Activated T-cell treated with anti-CD3 and anti-CD28 coated beads, Interleukin-2, amount 50 U/mL, for 24 hours (primary cell): ENCODE measurements at regions not wholly inside any gene's neighbourhood (a gene's known extent, or its start where the extent isn't known, plus 50 kb on each side); places are given as distances from the start of the nearest gene placed in this dataset.

Experiments
- DNase-seq: peaks from one replicate; pipeline ENCODE4 v3.0.0-alpha.2; 2020
- H3K27ac Mint-ChIP-seq: 2 replicates; pipeline ENCODE4 v1.8.0; 2020; ENCODE audit warnings: mild to moderate bottlenecking, mixed read lengths
- H3K27me3 Mint-ChIP-seq: 2 replicates; pipeline ENCODE4 v1.8.0; 2020; ENCODE audit warnings: mixed read lengths
- H3K36me3 Mint-ChIP-seq: 2 replicates; pipeline ENCODE4 v1.8.0; 2020; ENCODE audit warnings: low read depth, mixed read lengths
- H3K4me1 Mint-ChIP-seq: 2 replicates; pipeline ENCODE4 v1.8.0; 2020; ENCODE audit warnings: low read depth, mixed read lengths
- H3K4me3 Mint-ChIP-seq: 2 replicates; pipeline ENCODE4 v1.8.0; 2020; ENCODE audit warnings: mild to moderate bottlenecking, moderate library complexity, mixed read lengths
- H3K9me3 Mint-ChIP-seq: 2 replicates; pipeline ENCODE4 v1.8.0; 2020; ENCODE audit warnings: mixed read lengths

GRCh38 chr18:68557183-68557582 is 157.7 kb downstream of the TMX3 start:
- Mint-ChIP-seq H3K9me3 (no peaks in the 10 kb centered on the region), H3K27ac (no peak overlapping the region), H3K27me3 (peaks cover 5% of the 10 kb centered on the region), H3K4me1 (no peaks in the 10 kb centered on the region), H3K36me3 (no peaks in the 10 kb centered on the region), H3K4me3 (no peak overlapping the region)
- DNase-seq, result no peak

GRCh38 chr18:68555879-68556301 is 159.0 kb downstream of the TMX3 start:
- peaks cover 5% of the 10 kb centered on the region for H3K27me3 Mint-ChIP-seq
- H3K4me3 Mint-ChIP-seq, result no peak overlapping the region
- no peaks in the 10 kb centered on the region for H3K4me1 Mint-ChIP-seq
- H3K9me3 Mint-ChIP-seq, result no peaks in the 10 kb centered on the region
- no peak for DNase-seq
- no peaks in the 10 kb centered on the region for H3K36me3 Mint-ChIP-seq
- H3K27ac Mint-ChIP-seq, result no peak overlapping the region

GRCh38 chr18:68548904-68549870 is 165.7 kb downstream of the TMX3 start:
- Mint-ChIP-seq H3K4me3 (no peak overlapping the region), H3K36me3 (no peaks in the 10 kb centered on the region), H3K9me3 (no peaks in the 10 kb centered on the region), H3K4me1 (no peaks in the 10 kb centered on the region), H3K27ac (no peak overlapping the region), H3K27me3 (no peaks in the 10 kb centered on the region)
- DNase-seq, result no peak

DNA sequence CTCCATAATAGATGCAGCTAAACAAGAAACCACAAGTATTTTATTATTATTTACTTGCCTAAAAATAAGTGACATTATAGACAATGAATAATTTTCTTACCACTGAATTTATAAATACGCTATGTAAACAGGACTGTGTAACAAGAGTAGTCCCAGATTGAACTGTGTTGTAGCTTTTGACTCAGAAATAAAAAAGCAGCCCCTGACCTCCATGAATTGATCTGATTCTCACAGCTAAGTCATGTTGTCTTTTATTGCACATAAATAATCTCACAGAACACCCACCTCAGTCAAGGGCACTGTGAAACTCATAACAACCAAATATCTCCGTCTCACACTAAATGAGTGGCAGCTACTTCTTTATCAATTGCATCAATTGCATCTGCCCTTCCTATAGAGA is 171.6 kb downstream of the TMX3 start:
- Mint-ChIP-seq H3K27me3 (no peaks in the 10 kb centered on the region), H3K36me3 (no peaks in the 10 kb centered on the region), H3K4me1 (no peaks in the 10 kb centered on the region), H3K9me3 (no peaks in the 10 kb centered on the region), H3K4me3 (no peak overlapping the region), H3K27ac (no peak overlapping the region)
- no peak for DNase-seq

DNA sequence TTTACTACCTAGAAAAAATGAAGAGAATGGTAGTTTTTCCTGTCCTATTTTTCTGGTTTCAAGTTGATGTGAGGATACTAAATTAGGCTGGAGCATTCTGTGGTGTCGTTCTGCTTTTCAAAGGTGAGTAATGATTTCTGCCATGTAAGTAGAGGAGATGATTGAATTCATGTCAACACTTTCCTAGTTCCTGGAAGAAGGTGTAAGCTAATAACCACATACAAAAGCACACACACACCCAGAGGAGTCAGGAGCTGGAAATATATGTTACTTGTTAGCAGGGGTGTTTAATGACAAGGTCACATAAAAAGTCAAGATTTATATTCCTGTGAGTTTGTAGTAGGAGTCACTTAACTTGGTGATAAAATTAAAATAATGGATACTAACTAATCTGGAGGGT is 172.1 kb downstream of the TMX3 start:
- Mint-ChIP-seq H3K36me3 (no peaks in the 10 kb centered on the region), H3K4me1 (no peaks in the 10 kb centered on the region), H3K4me3 (no peak overlapping the region), H3K27ac (no peak overlapping the region), H3K27me3 (no peaks in the 10 kb centered on the region), H3K9me3 (no peaks in the 10 kb centered on the region)
- no peak for DNase-seq

DNA sequence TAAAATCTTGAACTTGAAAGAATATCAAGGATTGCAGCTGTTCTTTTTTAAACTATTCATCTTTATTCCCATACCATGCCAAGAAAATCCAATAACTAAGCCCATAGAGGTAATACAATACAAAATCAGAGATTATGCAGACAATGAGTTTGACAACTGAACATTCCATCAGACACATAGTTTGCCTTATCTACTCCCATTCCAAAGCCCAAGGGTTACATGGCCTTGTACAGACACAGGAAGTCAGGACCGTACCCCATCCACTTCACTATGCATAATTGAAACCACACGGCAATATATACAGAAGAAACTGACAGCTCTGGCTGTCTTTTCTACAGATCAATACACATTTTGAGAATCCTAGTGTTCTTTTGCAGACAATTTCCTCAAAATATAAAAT is 181.3 kb downstream of the TMX3 start:
- H3K36me3 Mint-ChIP-seq, result no peaks in the 10 kb centered on the region
- H3K27me3 Mint-ChIP-seq, result no peaks in the 10 kb centered on the region
- H3K4me3 Mint-ChIP-seq, result no peak overlapping the region
- no peak for DNase-seq
- H3K27ac Mint-ChIP-seq, result no peak overlapping the region
- no peaks in the 10 kb centered on the region for H3K4me1 Mint-ChIP-seq
- no peaks in the 10 kb centered on the region for H3K9me3 Mint-ChIP-seq

DNA sequence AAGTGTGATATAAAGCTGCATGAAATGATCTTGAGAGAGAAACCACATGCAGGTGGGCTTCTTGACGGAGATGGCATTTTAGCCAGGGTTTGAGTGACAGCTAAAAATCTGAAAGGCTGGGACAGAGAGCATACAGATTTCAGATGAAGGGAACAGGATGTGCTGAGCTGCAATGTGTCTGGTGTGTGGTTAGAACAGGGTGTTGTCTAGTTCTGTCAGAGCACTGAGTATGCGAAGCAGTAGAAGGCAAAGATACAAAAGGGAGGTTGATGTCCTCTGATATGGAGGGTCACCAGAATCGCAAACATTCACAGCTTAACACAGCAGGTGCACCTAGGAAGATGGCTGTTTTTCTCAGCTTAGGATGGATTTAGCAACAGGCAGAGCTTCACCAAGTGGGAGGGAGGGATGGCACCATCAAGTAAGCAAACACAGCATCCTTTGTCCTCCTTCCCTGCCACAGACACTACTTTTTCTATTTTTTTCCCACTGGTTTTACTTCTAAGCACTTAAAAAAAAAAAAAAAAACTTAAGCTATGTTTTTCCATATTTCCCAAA is 182.5 kb downstream of the TMX3 start:
- Mint-ChIP-seq H3K36me3 (no peaks in the 10 kb centered on the region), H3K4me3 (no peak overlapping the region), H3K9me3 (no peaks in the 10 kb centered on the region), H3K4me1 (no peaks in the 10 kb centered on the region), H3K27ac (no peak overlapping the region), H3K27me3 (no peaks in the 10 kb centered on the region)
- no peak for DNase-seq

DNA sequence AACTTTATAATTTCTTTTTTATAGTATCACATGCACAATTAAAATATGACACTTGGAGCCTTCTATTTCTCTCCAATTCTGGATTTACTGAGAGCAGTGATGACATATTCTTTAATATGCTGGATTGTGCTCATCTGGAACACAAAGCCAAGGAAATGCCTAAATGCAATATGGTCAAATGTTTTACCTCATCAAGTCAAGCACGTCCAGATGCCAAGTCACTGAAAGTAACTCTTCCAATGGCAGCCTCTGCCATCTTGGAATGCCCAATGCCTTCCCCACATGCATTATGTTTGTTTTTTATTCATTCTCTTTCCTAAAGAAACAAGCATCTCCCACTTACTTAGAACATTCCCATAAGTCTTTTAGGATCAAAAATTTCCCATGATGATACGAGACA is 189.8 kb downstream of the TMX3 start:
- H3K4me1 Mint-ChIP-seq, result no peaks in the 10 kb centered on the region
- no peaks in the 10 kb centered on the region for H3K36me3 Mint-ChIP-seq
- no peak overlapping the region for H3K4me3 Mint-ChIP-seq
- H3K9me3 Mint-ChIP-seq, result no peaks in the 10 kb centered on the region
- no peak overlapping the region for H3K27ac Mint-ChIP-seq
- H3K27me3 Mint-ChIP-seq, result no peaks in the 10 kb centered on the region
- DNase-seq, result no peak

GRCh38 chr18:68520406-68521075 is 194.4 kb downstream of the TMX3 start:
- Mint-ChIP-seq H3K4me1 (no peaks in the 10 kb centered on the region), H3K27me3 (no peaks in the 10 kb centered on the region), H3K4me3 (no peak overlapping the region), H3K9me3 (no peaks in the 10 kb centered on the region), H3K27ac (no peak overlapping the region), H3K36me3 (no peaks in the 10 kb centered on the region)
- no peak for DNase-seq

- Mint-ChIP-seq H3K27me3 (no peaks in the 10 kb centered on the region), H3K4me3 (no peak overlapping the region)
Measured at GRCh38 chr18:68519336-68519735, 195.6 kb downstream of the TMX3 start.

DNA sequence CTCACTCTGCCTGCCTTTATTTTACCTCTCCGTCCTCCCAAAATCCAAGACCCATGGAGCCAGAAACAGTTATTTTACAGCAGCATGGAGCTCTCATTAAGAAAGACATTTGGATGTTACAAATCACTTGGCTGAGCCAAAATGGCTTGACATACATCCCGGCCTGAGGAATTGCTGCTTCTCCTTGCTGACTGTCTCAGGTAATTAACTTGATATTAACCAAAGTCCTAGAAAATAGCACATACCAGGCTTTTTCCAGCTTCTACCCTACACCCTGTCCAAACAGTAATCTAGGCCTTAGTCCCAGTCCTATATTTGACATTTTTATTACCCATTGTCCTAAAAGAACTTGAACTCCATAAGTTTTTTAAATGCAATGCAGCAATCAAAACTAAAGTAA is 205.0 kb downstream of the TMX3 start:
- Mint-ChIP-seq H3K4me1 (no peaks in the 10 kb centered on the region), H3K4me3 (no peak overlapping the region), H3K27me3 (no peaks in the 10 kb centered on the region), H3K27ac (no peak overlapping the region), H3K36me3 (no peaks in the 10 kb centered on the region), H3K9me3 (no peaks in the 10 kb centered on the region)
- DNase-seq, result no peak

More at GRCh38 chr18:68519336-68519735, 195.6 kb downstream of the TMX3 start:
- Mint-ChIP-seq H3K4me1 (no peaks in the 10 kb centered on the region), H3K27ac (no peak overlapping the region), H3K9me3 (no peaks in the 10 kb centered on the region), H3K36me3 (no peaks in the 10 kb centered on the region)
- no peak for DNase-seq

- Mint-ChIP-seq H3K27ac (no peak overlapping the region), H3K36me3 (no peaks in the 10 kb centered on the region), H3K4me3 (no peak overlapping the region), H3K9me3 (no peaks in the 10 kb centered on the region), H3K27me3 (no peaks in the 10 kb centered on the region), H3K4me1 (no peaks in the 10 kb centered on the region)
- DNase-seq, result no peak
Measured at GRCh38 chr18:68507781-68508180, 207.1 kb downstream of the TMX3 start.

DNA sequence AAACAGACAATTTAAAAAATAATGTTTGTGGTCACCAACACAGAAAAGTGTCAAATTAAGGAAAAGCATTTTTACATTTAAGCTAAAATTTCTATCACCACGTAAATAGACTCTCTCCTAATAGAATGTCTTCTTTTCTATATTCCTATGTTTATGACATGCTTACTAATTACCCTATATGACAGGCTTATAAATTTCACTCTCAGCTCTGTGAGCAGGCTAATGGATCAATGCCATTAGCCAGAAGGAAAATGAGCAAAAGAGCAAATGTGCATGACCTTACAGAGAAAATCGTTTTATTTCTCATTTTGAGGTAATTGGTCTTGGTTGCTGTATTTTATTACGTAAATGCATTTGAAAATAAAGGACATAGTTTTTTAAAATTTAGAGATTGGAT is 209.7 kb downstream of the TMX3 start:
- Mint-ChIP-seq H3K36me3 (no peaks in the 10 kb centered on the region), H3K27me3 (no peaks in the 10 kb centered on the region), H3K9me3 (no peaks in the 10 kb centered on the region), H3K4me3 (no peak overlapping the region), H3K4me1 (no peaks in the 10 kb centered on the region), H3K27ac (no peak overlapping the region)
- no peak for DNase-seq

GRCh38 chr18:68504441-68505177 is 210.3 kb downstream of the TMX3 start:
- Mint-ChIP-seq H3K4me1 (no peaks in the 10 kb centered on the region), H3K9me3 (no peaks in the 10 kb centered on the region), H3K27me3 (no peaks in the 10 kb centered on the region), H3K4me3 (no peak overlapping the region), H3K36me3 (no peaks in the 10 kb centered on the region), H3K27ac (no peak overlapping the region)
- DNase-seq, result no peak
